GM18951 (cell line): ENCODE measurements at regions not wholly inside any gene's neighbourhood (a gene's known extent, or its start where the extent isn't known, plus 50 kb on each side); places are given as distances from the start of the nearest gene placed in this dataset.

ENCODE experiments used
- POLR2A ChIP-seq: IDR thresholded peaks from 4 replicates; pipeline ENCODE4 v1.6.1; 2011; ENCODE audit warnings: mild to moderate bottlenecking; ENCODE audit not compliant: insufficient read length, insufficient read depth; ENCODE audit errors: extremely low read depth
- in situ Hi-C: fragments of 300-500 bp; cut with MboI; formaldehyde crosslinking; loops from one replicate; pipeline ENCODE4 v1.12.0; 2022; ENCODE audit warnings: low sequenced_read_pairs, mixed read lengths, inconsistent platforms; ENCODE audit not compliant: unreplicated experiment

GRCh38 chr6:165937564-165938358, 229.9 kb downstream of the TBXT start:
- in situ Hi-C loops = no loop called here
- no peak for TF ChIP-seq POLR2A

DNA sequence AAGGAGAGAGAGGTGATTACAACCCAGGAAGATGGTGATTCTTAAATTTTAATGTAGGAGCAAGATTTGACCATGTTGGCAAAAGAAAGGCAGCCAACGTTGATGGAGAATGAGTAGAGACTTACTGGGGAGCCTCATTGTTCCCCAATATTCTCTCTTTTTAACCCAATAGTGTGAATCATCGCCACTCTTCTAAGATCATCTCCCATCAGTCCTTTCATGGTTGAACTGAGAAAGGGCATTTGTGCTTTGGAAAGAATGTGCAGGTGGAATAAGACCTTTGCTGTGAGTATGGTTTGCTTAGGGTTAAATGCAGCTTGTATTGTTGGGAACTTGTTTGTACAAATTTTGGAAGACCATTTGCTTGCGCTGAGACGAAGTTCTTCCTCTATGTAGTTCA, 231.0 kb downstream of the TBXT start:
- TF ChIP-seq POLR2A = no peak
- in situ Hi-C loops = no loop called here

DNA sequence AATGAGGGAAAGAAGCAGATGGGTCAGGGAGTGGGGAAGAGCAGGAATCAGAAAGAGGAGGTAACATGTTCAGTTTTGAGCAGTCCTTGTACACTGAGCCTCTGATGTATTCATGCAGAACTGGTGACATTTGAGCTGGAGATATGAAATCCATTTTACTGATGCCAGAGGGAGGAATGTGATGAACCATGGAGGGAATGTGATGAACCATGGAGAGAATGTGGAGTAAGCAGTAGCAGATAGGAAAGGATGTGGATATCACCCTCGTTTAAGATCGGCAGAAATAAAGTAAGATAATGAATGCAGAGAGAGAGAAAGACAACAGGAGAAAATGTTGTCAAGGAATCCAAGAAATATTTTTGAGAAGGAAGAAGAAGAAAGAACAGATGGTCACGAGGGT, 231.6 kb downstream of the TBXT start:
- TF ChIP-seq POLR2A = no peak
- in situ Hi-C loops = no loop called here

GRCh38 chr6:165931675-165932074, 236.0 kb downstream of the TBXT start:
- in situ Hi-C loops = no loop called here
- TF ChIP-seq POLR2A = no peak

DNA sequence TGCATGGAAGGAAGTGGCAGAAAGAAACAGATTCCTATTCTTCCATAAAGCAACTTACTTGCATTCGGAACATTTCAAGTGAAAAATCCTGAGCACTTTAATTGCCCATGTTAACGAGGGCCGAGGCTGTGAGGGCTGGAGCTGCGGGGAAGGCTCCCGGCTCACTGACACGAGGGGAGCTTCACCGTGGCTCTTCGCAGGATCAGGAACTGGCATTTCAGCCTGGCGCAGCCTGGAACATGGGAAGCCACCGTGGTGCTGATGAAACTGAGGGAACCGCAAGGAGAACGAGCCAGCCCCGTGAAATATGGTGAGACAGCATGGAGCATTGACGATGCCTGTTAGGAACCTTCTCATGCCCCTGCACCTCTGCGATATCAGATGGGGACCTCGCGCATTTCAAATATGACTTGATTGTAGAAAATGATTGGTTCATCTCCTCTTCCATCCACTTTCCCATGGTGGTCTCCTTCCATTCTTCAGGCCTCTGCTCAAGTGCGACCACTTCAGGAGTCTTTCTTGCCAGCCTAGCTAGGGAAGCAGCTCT, 236.9 kb downstream of the TBXT start:
- in situ Hi-C loops = no loop called here
- TF ChIP-seq POLR2A = no peak

DNA sequence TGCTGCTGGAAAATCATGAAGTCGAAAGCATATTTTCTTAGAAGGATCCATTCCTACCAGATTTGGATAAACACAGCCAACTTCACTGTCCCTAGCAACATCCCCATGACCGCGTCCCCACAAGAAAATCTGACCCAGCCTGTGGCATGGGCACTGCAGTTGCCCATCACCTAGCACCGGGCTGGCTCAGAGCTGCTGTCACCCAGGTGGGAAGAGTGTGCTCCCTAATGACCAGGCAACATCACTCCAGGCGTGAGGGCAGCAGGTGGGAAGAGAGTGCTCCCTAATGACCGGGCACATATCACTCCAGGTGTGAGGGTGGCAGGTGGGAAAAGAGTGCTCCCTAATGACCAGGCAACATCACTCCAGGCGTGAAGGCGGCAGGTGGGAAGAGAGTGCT, 238.0 kb downstream of the TBXT start:
- in situ Hi-C loops = loop anchor here (10.0 kb wide), 1 partner anchor 635 kb away; no protein-coding TSS in a partner anchor
- TF ChIP-seq POLR2A = no peak

GRCh38 chr6:165926378-165926777, 241.3 kb downstream of the TBXT start:
- TF ChIP-seq POLR2A = no peak
- in situ Hi-C loops = loop anchor here (10.0 kb wide), 1 partner anchor 638 kb away; no protein-coding TSS in a partner anchor

DNA sequence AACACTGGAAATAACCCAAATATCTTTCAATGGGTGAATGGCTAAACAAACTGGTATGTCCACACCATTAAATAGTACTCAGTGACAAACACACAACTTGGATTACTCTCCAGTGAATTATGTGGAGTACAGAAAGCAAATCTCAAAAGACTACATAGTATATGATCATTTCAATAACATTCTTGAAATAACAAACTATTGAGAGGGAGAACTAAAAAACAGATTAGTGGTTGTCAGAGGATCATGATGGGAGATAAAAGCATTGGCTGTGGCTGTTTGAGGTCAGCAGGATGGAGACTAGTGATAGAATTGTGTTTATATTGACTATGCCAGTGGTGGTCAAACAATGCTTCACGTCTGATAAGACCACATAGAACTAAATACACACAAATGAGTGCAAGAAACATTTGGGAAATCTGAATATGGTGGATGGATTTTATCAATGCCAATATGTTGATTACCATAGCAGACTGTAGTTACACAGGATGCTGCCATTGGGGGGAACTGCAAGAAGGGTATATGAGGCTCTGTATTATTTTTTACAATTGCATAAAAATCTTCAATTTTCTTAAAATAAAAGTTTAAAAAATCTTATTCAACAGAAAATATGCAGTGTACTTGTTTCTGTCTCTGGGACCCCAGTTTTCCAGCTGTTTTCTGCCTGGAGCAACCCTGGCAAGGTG, 242.0 kb downstream of the TBXT start:
- in situ Hi-C loops = loop anchor here (10.0 kb wide), 1 partner anchor 639 kb away; no protein-coding TSS in a partner anchor
- no peak for TF ChIP-seq POLR2A

DNA sequence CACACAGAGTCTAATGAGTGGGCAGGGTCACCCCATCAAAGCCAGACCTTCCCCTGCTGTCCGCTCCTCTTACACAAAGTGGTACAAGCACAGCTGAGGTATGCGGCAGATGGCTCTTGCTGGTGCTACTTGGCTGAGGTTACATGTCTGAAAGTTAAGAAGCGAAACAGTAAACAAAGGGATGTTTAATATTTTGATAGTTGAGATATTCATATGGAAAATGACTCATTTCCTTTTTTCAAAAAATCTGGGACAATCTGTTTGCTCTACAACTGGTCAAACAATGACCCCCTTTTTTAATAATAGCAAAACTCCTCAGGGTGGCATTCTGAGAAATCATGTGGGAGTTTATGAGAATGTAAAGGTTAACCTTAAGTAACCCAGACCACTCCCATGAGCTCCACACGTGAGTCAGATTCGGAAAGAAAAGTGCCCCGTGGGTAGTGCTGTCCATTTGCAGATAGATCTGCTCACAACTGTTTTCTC, 245.3 kb downstream of the TBXT start:
- in situ Hi-C loops = loop anchor here (10.0 kb wide), 1 partner anchor 642 kb away; no protein-coding TSS in a partner anchor
- no peak for TF ChIP-seq POLR2A

DNA sequence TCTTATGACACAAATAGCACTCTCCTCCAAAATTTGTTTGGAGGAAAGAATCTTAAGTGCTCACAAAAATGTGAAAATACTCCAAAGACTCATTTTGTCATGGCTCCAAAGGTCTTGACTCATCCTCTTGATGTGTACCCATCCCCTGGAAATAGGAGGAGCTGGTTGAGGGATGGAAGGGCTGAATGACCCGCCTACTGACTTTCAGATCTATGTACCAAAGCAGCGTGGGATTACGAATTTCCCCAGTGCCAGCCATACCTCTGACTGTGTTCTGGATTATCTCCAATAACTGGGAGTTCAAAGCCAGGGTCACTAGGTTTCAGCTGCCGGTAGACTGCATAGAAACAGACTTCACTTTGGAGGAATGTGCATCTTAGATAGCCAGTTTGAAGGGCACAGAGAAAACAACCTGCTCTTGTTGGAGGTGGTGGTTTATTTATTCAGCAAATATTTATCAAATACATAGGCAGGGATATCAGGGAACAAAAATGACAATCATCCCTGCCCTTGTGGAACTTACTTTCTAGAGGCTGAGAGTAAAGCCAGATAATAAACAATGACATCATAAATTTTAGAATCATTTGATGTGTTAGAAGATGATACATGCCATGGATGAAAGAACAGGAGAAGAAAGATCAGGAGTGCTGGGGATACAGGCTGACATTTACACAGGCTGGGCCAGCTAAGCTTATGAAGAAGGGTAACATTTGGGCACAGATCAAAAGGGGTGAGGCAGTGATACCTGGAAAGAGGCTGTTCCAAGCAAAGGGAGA, 246.6 kb downstream of the TBXT start:
- in situ Hi-C loops = loop anchor here (10.0 kb wide), 1 partner anchor 644 kb away; no protein-coding TSS in a partner anchor
- TF ChIP-seq POLR2A = no peak

DNA sequence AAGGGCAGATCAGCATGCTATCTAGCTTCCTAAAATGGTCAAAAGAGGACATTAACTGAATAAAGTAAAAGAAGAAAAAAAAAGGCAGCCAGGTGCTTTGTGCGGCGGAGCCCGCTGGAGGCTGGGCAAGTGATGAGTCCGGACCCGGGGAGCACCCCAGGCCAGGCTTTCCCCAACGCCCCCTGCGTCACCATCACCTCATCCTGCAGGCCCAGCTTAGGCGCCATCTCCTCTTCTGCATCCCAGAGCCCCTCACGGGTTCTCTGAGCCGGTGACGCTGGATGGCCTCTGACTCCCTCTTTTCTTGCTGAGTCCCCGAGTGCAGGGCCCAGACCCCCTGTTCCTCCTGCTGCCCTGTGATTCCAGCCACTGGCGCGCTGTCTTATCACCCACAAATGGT, 250.1 kb downstream of the TBXT start:
- in situ Hi-C loops = no loop called here

DNA sequence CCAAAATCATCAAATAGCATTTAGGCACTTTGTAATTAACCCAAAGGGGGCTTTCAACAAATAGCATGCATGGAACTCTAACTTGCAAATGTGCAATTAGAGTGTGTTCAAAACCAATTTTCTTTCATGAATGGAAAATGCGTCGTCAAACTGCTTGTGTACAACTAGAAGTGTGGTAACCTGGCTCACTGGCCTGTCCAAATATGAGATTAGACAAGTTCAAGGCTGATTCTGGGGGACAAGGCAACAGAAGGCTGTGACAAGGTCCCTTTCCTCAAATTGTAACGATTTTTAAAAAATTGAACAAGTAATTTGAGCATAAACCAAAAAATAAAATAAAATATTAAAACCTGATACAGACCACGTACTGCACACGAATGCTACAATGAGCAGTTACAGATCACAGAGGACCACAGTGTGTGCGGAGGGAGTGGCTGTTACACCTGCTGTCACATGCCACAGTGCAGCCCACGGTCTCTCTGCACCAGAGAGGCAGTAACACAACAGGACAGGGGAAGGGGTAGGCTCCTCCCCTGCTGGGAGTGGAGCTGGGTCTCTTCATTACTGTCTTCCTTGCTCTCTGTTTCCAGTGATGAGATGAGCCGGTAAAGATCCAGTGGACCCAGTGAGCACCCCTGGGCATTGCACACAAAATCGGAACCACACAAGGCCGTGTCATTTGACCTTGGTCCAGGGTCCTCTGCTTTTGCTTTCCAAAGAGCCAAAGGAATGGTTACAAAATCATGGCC, 252.2 kb upstream of the PDE10A start:
- in situ Hi-C loops = no loop called here
- TF ChIP-seq POLR2A = no peak

More for the DNA sequence above, 250.1 kb downstream of the TBXT start:
- no peak for TF ChIP-seq POLR2A
